Activated naive CD4-positive, alpha-beta T cell treated with anti-CD3 and anti-CD28 coated beads for 36 hours (primary cell): ENCODE measurements at regions not wholly inside any gene's neighbourhood (a gene's known extent, or its start where the extent isn't known, plus 50 kb on each side); places are given as distances from the start of the nearest gene placed in this dataset.

Experiments used
- CTCF ChIA-PET: fragments of 350-600 bp; sonication (Branson Sonifier 250); formaldehyde crosslinking; loops from one replicate; lab custom pipeline; 2021; ENCODE audit warnings: antibody characterized with exemption; lab: Charles Lee
- DNase-seq: peaks from one replicate; pipeline ENCODE4 v3.0.0-alpha.2; 2020
- H3K27ac Mint-ChIP-seq: one replicate; pipeline ENCODE4 v1.8.0; 2021; ENCODE audit warnings: mild to moderate bottlenecking, mixed read lengths
- H3K27me3 Mint-ChIP-seq: one replicate; pipeline ENCODE4 v1.8.0; 2021; ENCODE audit warnings: low read depth, mixed read lengths
- H3K36me3 Mint-ChIP-seq: one replicate; pipeline ENCODE4 v1.8.0; 2021; ENCODE audit warnings: low read depth, mixed read lengths
- H3K4me1 Mint-ChIP-seq: one replicate; pipeline ENCODE4 v1.8.0; 2021; ENCODE audit warnings: low read depth, mixed read lengths
- H3K4me3 Mint-ChIP-seq: one replicate; pipeline ENCODE4 v1.8.0; 2021; ENCODE audit warnings: mild to moderate bottlenecking, moderate library complexity, mixed read lengths
- H3K9me3 Mint-ChIP-seq: one replicate; pipeline ENCODE4 v1.8.0; 2021; ENCODE audit warnings: mixed read lengths
- intact Hi-C: fragments of 100-400 bp; cut with micrococcal nuclease; formaldehyde crosslinking; loops from one replicate; pipeline ENCODE4 v1.15.1; 2023

GRCh38 chr1:54459726-54460191 lies 53.6 kb upstream of the SSBP3 start:
- DNase-seq: peak; percentile 36
- Mint-ChIP-seq H3K27me3 (no peaks in the 10 kb centered on the region), H3K36me3 (no peaks in the 10 kb centered on the region), H3K4me3 (no peak overlapping the region), H3K4me1 (peaks cover 45% of the 10 kb centered on the region), H3K9me3 (no peaks in the 10 kb centered on the region), H3K27ac (no peak overlapping the region)
- intact Hi-C loops: loop anchor here (2.0 kb wide), 1 partner anchor 53 kb away; the partner anchor contains the start of gene SSBP3
- CTCF ChIA-PET: no interaction called here

DNA sequence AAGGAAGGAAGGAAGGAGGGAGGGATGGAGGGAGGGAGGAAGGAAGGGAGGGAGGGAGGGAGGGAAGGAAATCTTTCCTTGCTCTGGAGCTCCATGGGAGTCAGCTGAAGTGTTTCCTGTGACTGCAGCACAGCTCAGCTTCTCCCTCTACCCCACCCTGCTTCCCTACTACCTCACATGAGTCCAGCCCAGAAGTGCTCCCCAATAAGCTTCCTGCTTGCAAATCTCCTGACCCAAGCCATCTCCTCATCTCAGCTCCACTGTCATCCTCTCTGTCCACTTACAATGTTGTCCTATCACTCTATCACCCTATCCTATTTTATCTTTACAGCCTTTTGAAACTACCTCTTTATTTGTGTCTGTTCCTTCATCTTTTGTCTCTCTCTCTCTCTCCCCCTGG lies 52.9 kb upstream of the SSBP3 start:
- H3K36me3 Mint-ChIP-seq: no peaks in the 10 kb centered on the region
- H3K4me3 Mint-ChIP-seq: no peak overlapping the region
- intact Hi-C loops: no loop called here
- H3K4me1 Mint-ChIP-seq: peaks cover 39% of the 10 kb centered on the region
- H3K9me3 Mint-ChIP-seq: no peaks in the 10 kb centered on the region
- no peak overlapping the region for H3K27ac Mint-ChIP-seq
- H3K27me3 Mint-ChIP-seq: no peaks in the 10 kb centered on the region
- DNase-seq: no peak
- CTCF ChIA-PET: no interaction called here

- peaks cover 29% of the 10 kb centered on the region for H3K4me1 Mint-ChIP-seq
- DNase-seq: no peak
- no peak overlapping the region for H3K27ac Mint-ChIP-seq
- H3K4me3 Mint-ChIP-seq: no peak overlapping the region
- no peaks in the 10 kb centered on the region for H3K36me3 Mint-ChIP-seq
- intact Hi-C loops: no loop called here
- H3K27me3 Mint-ChIP-seq: no peaks in the 10 kb centered on the region
- H3K9me3 Mint-ChIP-seq: no peaks in the 10 kb centered on the region
- CTCF ChIA-PET: interaction anchor here (0.6 to 0.7 kb wide), 2 partner anchors 388 to 703 kb away, joined by 3 to 4 read pairs; no protein-coding TSS in a partner anchor
These were observed 50.8 kb upstream of the SSBP3 start for GRCh38 chr1:54456921-54457529.

- H3K4me1 Mint-ChIP-seq: peaks cover 25% of the 10 kb centered on the region
- H3K27me3 Mint-ChIP-seq: no peaks in the 10 kb centered on the region
- CTCF ChIA-PET: interaction anchor here (0.5 to 0.7 kb wide), 4 partner anchors 271 to 1497 kb away, joined by 3 to 5 read pairs (median 4); no protein-coding TSS in a partner anchor
- no peaks in the 10 kb centered on the region for H3K36me3 Mint-ChIP-seq
- DNase-seq: no peak
- no peak overlapping the region for H3K4me3 Mint-ChIP-seq
- intact Hi-C loops: no loop called here
- H3K9me3 Mint-ChIP-seq: no peaks in the 10 kb centered on the region
- no peak overlapping the region for H3K27ac Mint-ChIP-seq
These were observed 50.2 kb upstream of the SSBP3 start for GRCh38 chr1:54456361-54456760.
